Testis (tissue), 2 donors: ENCODE measurements at regions not wholly inside any gene's neighbourhood (a gene's known extent, or its start where the extent isn't known, plus 50 kb on each side); places are given as distances from the start of the nearest gene placed in this dataset.

Experiments
- DNase-seq: peaks from one replicate; pipeline ENCODE4 v3.0.0-alpha.2; 2019
- H3K27ac ChIP-seq, 2 donors: fragments of 200-600 bp; sonication (generic); one replicate each; pipeline ENCODE4 v1.5.1; 2019
- H3K27me3 ChIP-seq: fragments of 200-600 bp; sonication (generic); one replicate; pipeline ENCODE4 v1.5.1; 2019
- H3K36me3 ChIP-seq: fragments of 200-600 bp; sonication (generic); one replicate; pipeline ENCODE4 v1.5.1; 2017; ENCODE audit warnings: low read depth; ENCODE audit errors: missing control alignments
- H3K4me1 ChIP-seq: fragments of 200-600 bp; sonication (generic); one replicate; pipeline ENCODE4 v1.5.1; 2019
- H3K4me3 ChIP-seq, 2 donors: fragments of 200-600 bp; sonication (generic); one replicate each; pipeline ENCODE4 v1.5.1; 2017 to 2019
- H3K9me3 ChIP-seq: fragments of 200-600 bp; sonication (generic); one replicate; pipeline ENCODE4 v1.5.1; 2017
- POLR2A ChIP-seq: fragments of 450-650 bp; IDR thresholded peaks from one replicate; pipeline ENCODE4 v1.6.1; 2017; ENCODE audit warnings: antibody characterized with exemption, mild to moderate bottlenecking, moderate library complexity
- WGBS, 2 donors: methylation state at CpG; one replicate each; pipeline ENCODE4 v1.1.5; 2018; 5-methylcytosine and 5-hydroxymethylcytosine counted together
- intact Hi-C: fragments of 100-400 bp; cut with DNase I; formaldehyde crosslinking; loops from one replicate; pipeline ENCODE4 v1.15.1; 2023; ENCODE audit warnings: low total_unique reads
- TF ChIP-seq, protein P1 (sequence below), 3 experiments: fragments of 450-650 bp in 2 of 3; fragments of 200-600 bp in 1 of 3; sonication (generic) in 1 of 3; IDR thresholded peaks; one replicate each; pipeline ENCODE4 v1.5.1; 2016 to 2019; ENCODE audit warnings: antibody characterized with exemption in 3 of 3, mild to moderate bottlenecking in 2 of 3, moderate library complexity in 1 of 3

DNA sequence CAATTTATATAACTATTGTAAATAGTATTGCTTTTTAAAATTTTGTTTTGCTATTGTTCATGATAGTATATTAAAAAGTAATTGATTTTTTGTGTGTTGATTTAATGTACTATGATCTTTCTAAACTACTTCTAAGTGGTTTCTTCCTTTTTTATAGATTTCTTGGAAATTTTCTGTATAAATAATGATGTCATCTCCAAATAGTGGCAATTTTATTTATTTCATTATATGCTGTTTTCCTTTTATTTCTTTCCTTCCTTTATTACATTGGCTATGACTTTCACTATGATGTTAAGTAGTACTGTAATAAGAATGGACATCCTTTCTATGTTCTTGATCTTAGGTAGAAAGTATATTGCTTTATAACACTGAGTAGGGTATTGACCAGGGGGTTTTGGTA, 451.5 kb upstream of the SPTLC3 start:
- TF ChIP-seq POLR2A = no peak
- intact Hi-C loops = no loop called here
- no peaks in the 10 kb centered on the region for H3K36me3 ChIP-seq
- H3K4me3 ChIP-seq = no peak overlapping the region
- H3K9me3 ChIP-seq = no peaks in the 10 kb centered on the region
- no peak overlapping the region for H3K27ac ChIP-seq
- no peaks in the 10 kb centered on the region for H3K27me3 ChIP-seq
- DNase-seq = no peak
- H3K4me1 ChIP-seq = no peaks in the 10 kb centered on the region

DNA sequence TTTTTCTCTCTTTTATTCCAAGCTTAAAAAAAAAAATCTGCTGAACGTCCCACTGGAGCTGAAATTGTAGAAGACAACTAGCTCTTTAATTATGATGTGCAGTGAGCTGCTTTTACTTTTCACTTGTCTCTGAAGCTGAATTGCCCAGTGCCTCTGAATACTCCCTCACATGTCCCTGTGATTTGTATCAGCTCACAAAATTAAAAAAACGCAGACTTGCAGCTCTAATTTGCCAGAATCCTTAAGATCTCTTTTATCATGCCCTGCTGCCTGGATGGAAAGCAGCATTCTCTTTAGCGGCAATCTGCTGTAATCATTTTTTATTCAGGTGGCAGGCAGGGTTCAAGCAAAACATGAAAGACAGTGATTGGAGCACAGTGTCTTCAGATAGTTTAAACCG, 443.8 kb upstream of the SPTLC3 start:
- H3K9me3 ChIP-seq = no peaks in the 10 kb centered on the region
- no peaks in the 10 kb centered on the region for H3K27me3 ChIP-seq
- no peak overlapping the region for H3K4me3 ChIP-seq
- no peaks in the 10 kb centered on the region for H3K36me3 ChIP-seq
- no peak overlapping the region for H3K27ac ChIP-seq
- intact Hi-C loops = no loop called here
- no peaks in the 10 kb centered on the region for H3K4me1 ChIP-seq
- TF ChIP-seq, protein P1, sequence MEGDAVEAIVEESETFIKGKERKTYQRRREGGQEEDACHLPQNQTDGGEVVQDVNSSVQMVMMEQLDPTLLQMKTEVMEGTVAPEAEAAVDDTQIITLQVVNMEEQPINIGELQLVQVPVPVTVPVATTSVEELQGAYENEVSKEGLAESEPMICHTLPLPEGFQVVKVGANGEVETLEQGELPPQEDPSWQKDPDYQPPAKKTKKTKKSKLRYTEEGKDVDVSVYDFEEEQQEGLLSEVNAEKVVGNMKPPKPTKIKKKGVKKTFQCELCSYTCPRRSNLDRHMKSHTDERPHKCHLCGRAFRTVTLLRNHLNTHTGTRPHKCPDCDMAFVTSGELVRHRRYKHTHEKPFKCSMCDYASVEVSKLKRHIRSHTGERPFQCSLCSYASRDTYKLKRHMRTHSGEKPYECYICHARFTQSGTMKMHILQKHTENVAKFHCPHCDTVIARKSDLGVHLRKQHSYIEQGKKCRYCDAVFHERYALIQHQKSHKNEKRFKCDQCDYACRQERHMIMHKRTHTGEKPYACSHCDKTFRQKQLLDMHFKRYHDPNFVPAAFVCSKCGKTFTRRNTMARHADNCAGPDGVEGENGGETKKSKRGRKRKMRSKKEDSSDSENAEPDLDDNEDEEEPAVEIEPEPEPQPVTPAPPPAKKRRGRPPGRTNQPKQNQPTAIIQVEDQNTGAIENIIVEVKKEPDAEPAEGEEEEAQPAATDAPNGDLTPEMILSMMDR (IDR thresholded peaks at IDR 0.05) = no peak
- TF ChIP-seq POLR2A = no peak
- whole genome bisulfite sequencing, 2 donors = 56 to 81% methylated on average over 4 of the region's 4 CpGs
- no peak for DNase-seq

DNA sequence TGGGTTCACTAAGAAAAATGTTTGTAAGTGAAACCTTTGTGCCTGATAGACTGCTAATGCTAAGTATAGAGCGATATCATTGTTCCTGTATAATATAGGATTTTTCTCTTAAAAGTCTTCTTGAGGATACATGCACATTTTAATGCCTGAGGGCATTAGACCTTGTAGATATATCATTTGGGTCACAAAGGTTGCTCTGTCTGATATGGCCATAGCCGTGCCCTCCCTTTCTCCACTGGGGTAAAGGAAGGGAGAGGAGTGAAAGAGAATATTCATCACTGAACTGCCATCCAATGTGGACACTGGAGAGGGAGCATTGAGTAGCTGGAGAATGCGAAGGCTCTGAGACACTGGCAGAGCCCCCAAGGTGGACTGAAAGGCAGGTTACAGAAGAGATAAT, 442.2 kb upstream of the SPTLC3 start:
- TF ChIP-seq, protein P1 (IDR thresholded peaks at IDR 0.05) = no peak
- TF ChIP-seq POLR2A = no peak
- no peaks in the 10 kb centered on the region for H3K27me3 ChIP-seq
- no peaks in the 10 kb centered on the region for H3K36me3 ChIP-seq
- 86 to 88% methylated on average over 3 of the region's 3 CpGs for WGBS, 2 donors
- intact Hi-C loops = no loop called here
- DNase-seq = no peak
- H3K9me3 ChIP-seq = no peaks in the 10 kb centered on the region
- H3K27ac ChIP-seq = no peak overlapping the region
- H3K4me3 ChIP-seq = no peak overlapping the region
- no peaks in the 10 kb centered on the region for H3K4me1 ChIP-seq

DNA sequence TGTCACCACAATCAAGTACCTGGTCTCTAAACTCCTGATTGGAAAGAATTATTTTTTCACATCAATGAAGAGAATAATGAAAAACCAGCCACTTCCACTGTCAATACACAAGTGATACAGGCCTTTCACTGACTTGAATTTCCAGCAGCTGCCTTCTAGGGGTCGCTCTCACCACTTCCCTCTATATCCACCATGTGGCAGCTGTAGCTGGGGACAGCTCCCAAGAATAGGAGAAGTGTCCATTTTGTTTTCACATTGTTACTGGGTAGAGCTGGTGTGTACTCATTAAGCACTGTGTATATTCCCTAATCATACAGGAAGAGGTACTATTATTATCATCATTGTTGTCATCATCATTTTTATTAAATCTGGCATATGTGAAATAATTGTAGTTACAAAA, 438.4 kb upstream of the SPTLC3 start:
- no peak overlapping the region for H3K27ac ChIP-seq
- 29 to 48% methylated on average over 1 of the region's 1 CpG for WGBS, 2 donors
- H3K4me1 ChIP-seq = peaks cover 6% of the 10 kb centered on the region
- peak; percentile 72 for DNase-seq
- H3K9me3 ChIP-seq = no peaks in the 10 kb centered on the region
- no peaks in the 10 kb centered on the region for H3K36me3 ChIP-seq
- H3K4me3 ChIP-seq = no peak overlapping the region
- TF ChIP-seq, protein P1 (IDR thresholded peaks at IDR 0.05) = peak in 1 of 3 experiments; percentile 29
- no peak for TF ChIP-seq POLR2A
- no peaks in the 10 kb centered on the region for H3K27me3 ChIP-seq
- intact Hi-C loops = no loop called here

DNA sequence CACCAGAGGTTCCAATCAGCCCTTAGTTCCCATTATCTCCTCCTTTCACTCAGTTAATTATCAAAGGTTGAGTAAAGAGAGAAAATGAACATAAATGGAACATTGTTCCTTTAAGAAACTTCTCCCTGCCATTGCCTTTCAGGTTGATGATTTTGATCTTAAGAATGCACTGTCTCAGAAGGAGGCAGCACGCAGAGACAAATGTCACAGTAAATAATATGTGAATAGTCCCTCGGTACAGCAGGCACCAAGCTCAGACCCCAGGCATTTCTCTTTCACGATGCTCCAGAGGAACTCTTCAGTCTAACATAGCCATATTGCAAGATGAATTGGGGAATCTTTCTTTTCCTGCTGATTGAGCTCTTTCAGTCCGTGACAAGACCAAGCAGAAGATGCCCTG, 435.3 kb upstream of the SPTLC3 start:
- Histone ChIP-seq H3K27me3 (no peaks in the 10 kb centered on the region), H3K9me3 (no peaks in the 10 kb centered on the region), H3K4me1 (peaks cover 12% of the 10 kb centered on the region), H3K27ac (no peak overlapping the region), H3K36me3 (no peaks in the 10 kb centered on the region), H3K4me3 (no peak overlapping the region)
- DNase-seq = no peak
- 59 to 70% methylated on average over 4 of the region's 4 CpGs for WGBS, 2 donors
- TF ChIP-seq POLR2A = no peak
- TF ChIP-seq, protein P1 (IDR thresholded peaks at IDR 0.05) = no peak
- intact Hi-C loops = no loop called here
